ENCODE measurements at regions not wholly inside any gene's neighbourhood (a gene's known extent, or its start where the extent isn't known, plus 50 kb on each side); places are given as distances from the start of the nearest gene placed in this dataset.

DNA sequence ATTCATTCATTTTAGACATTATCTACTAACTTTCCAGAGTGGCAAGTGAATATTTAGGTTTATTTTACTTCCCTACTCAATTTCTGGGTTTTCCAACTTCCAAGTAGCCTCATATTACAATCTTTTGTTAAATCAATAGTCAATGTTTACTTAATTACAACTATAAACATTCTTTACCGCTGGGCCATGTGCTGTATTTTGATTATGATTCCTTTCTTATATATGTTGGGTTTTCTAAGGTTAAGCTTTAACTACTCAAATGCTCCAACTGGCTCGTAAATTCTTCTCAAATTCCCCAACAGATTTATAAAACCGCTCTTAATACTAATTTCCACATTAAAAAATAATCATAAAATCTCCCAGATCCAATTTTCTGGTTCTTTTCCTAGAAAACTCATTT, 110.1 kb upstream of the ABCA1 start:
- Histone ChIP-seq H3K4me3 (ENCODE audit: low read depth in 1 of 2, low read length in 1 of 2) (no peak overlapping the region), H3K4me1 (ENCODE audit: control insufficient read depth in 1 of 2, insufficient read depth in 1 of 2, low read depth in 1 of 2, low read length in 1 of 2) (peaks cover 19 to 33% of the 10 kb centered on the region in 2 experiments), H3K27me3 (no peaks in the 10 kb centered on the region), H3K9me3 (no peaks in the 10 kb centered on the region), H3K27ac (no peak overlapping the region), H3K36me3 (no peaks in the 10 kb centered on the region)
- TF ChIP-seq, protein P1, sequence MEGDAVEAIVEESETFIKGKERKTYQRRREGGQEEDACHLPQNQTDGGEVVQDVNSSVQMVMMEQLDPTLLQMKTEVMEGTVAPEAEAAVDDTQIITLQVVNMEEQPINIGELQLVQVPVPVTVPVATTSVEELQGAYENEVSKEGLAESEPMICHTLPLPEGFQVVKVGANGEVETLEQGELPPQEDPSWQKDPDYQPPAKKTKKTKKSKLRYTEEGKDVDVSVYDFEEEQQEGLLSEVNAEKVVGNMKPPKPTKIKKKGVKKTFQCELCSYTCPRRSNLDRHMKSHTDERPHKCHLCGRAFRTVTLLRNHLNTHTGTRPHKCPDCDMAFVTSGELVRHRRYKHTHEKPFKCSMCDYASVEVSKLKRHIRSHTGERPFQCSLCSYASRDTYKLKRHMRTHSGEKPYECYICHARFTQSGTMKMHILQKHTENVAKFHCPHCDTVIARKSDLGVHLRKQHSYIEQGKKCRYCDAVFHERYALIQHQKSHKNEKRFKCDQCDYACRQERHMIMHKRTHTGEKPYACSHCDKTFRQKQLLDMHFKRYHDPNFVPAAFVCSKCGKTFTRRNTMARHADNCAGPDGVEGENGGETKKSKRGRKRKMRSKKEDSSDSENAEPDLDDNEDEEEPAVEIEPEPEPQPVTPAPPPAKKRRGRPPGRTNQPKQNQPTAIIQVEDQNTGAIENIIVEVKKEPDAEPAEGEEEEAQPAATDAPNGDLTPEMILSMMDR (IDR thresholded peaks at IDR 0.05), result no peak

DNA sequence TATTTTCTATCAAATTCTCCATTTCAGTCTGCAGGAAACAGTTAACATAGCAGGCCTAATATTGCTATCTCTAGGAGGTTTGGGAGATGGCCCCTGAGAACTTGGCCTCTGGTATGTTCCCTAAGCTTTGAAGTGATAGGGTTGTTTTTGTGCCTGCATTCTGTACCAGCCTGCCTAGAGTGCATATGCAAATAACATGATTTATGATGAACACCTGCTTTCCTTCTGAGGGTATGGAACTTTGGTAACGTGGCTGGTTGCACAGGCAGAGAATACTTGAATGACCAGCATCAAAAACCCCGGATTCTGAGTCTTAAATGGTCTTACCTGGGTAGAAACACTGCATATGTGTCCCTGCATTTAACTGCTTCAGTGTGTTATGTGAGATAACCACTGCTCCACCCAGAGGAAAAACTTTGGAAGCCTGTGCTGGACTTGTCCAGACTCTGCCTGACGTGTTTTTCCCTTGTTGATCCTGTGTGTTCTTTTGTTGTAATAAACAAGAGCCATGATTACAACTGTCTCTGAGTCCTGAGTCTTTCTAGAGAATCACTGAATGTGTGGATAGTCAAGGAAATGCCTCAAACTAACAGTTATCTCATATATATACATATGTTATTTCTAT, 111.3 kb upstream of the ABCA1 start:
- no peaks in the 10 kb centered on the region for H3K27me3 ChIP-seq
- H3K4me1 ChIP-seq (ENCODE audit: control insufficient read depth in 1 of 2, insufficient read depth in 1 of 2, low read depth in 1 of 2, low read length in 1 of 2), result peaks cover 25 to 40% of the 10 kb centered on the region in 2 experiments

DNA sequence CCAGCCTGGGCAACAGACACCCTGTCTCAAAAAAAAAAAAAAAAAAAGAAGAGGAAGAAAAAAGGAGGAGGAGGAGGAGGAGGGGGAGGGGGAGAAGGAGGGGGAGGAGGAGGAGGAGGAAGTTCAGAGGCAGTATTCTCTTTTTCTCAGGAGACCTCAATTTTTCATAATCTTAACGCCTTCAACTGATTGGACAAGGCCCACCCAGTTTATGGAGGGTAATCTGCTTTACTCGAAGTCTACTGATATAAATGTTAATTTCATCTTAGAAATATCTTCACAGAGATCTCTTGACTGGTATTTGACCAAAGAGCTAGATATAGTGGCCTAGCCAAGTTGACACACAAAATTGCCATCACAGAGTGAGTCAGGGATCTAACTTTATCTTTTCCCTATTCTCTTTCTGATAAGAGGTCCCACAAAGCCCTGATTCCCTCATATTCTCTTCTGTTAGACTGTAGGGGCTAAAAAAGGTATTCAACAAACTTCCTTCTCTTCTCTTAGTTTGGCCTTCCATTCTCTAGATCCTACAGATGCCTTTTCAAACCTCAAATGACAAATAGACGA, 115.5 kb upstream of the ABCA1 start:
- H3K4me3 ChIP-seq (ENCODE audit: low read depth in 1 of 2, low read length in 1 of 2), result peak overlapping the region in 1 of 2 experiments; percentile 30
- peak overlapping the region; percentile 80 for H3K27ac ChIP-seq
- no peaks in the 10 kb centered on the region for H3K36me3 ChIP-seq
- no peaks in the 10 kb centered on the region for H3K9me3 ChIP-seq
- peaks cover 45 to 61% of the 10 kb centered on the region in 2 experiments for H3K4me1 ChIP-seq (ENCODE audit: control insufficient read depth in 1 of 2, insufficient read depth in 1 of 2, low read depth in 1 of 2, low read length in 1 of 2)
- TF ChIP-seq, protein P1 (IDR thresholded peaks at IDR 0.05), result no peak
- no peaks in the 10 kb centered on the region for H3K27me3 ChIP-seq

More for the DNA sequence above, 111.3 kb upstream of the ABCA1 start:
- no peaks in the 10 kb centered on the region for H3K9me3 ChIP-seq
- no peak overlapping the region for H3K27ac ChIP-seq
- no peak overlapping the region for H3K4me3 ChIP-seq (ENCODE audit: low read depth in 1 of 2, low read length in 1 of 2)
- H3K36me3 ChIP-seq, result no peaks in the 10 kb centered on the region
- TF ChIP-seq, protein P1 (IDR thresholded peaks at IDR 0.05), result no peak

DNA sequence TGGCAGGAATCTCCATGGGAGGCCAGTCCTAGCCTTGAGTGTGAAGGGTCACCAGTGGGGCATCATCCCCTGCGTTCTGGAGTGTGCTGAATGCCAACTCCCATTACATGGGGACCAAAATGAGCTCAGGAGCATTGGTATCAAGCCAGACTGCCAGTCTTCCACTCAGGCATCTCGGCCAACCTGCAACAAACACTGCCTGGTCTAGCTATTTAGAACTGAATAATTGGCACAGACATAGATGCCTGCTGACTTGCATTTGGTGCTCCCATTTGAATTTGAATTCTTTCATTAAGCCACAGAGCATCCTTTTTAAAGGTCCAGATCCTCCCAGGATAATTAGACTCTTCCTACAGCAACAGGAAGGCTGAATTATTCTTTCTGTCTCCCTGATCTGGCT, 116.6 kb upstream of the ABCA1 start:
- TF ChIP-seq, protein P1 (IDR thresholded peaks at IDR 0.05), result no peak
- no peaks in the 10 kb centered on the region for H3K27me3 ChIP-seq
- no peaks in the 10 kb centered on the region for H3K36me3 ChIP-seq
- H3K9me3 ChIP-seq, result no peaks in the 10 kb centered on the region
- H3K4me1 ChIP-seq (ENCODE audit: control insufficient read depth in 1 of 2, insufficient read depth in 1 of 2, low read depth in 1 of 2, low read length in 1 of 2), result peaks cover 48 to 64% of the 10 kb centered on the region in 2 experiments
- H3K4me3 ChIP-seq (ENCODE audit: low read depth in 1 of 2, low read length in 1 of 2), result no peak overlapping the region
- peak overlapping the region; percentile 80 for H3K27ac ChIP-seq

DNA sequence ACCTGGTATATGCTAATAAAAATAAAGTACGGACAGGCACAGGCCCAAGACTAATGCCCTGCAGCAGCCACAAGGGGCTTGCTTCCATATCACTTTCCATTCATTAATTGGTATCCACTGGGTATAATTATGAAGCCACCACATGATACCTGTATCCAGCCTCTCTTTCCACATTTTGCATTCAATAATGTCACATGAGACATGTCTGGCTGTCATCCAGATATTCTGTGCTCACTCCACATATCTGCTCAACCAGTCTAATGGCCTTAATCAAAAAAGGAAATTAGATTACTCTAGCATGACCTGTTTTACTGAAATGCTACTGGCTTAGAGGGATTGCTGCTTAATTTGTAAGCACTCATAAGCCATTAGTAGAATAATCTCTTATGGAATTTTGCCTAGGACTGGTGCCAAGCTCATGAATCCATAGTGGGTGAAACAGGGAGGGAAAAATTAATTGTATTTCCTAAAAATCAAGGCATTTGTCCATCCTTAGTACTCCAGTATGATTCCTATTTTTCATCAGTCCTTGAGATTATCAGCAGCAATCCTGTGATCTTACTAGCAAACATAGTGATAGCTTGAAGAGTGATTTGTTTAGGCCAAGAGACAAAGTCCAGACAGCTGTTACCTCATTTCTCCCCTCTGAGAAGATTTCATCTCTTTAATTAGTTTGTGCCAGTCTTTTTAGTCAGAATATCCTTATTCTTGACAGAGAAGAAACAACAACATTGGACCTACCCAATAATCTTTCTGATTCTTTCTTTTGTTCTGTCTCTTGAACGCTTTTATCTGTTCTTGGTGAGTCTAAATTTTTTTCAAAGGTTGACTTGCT, 119.2 kb upstream of the ABCA1 start:
- Histone ChIP-seq H3K36me3 (no peaks in the 10 kb centered on the region), H3K4me1 (ENCODE audit: control insufficient read depth in 1 of 2, insufficient read depth in 1 of 2, low read depth in 1 of 2, low read length in 1 of 2) (peaks cover 49 to 52% of the 10 kb centered on the region in 2 experiments), H3K4me3 (ENCODE audit: low read depth in 1 of 2, low read length in 1 of 2) (no peak overlapping the region), H3K27me3 (no peaks in the 10 kb centered on the region), H3K27ac (peak overlapping the region; percentile 42), H3K9me3 (no peaks in the 10 kb centered on the region)
- TF ChIP-seq, protein P1 (IDR thresholded peaks at IDR 0.05), result no peak
